ENCODE measurements at regions not wholly inside any gene's neighbourhood (a gene's known extent, or its start where the extent isn't known, plus 50 kb on each side); places are given as distances from the start of the nearest gene placed in this dataset.

DNA sequence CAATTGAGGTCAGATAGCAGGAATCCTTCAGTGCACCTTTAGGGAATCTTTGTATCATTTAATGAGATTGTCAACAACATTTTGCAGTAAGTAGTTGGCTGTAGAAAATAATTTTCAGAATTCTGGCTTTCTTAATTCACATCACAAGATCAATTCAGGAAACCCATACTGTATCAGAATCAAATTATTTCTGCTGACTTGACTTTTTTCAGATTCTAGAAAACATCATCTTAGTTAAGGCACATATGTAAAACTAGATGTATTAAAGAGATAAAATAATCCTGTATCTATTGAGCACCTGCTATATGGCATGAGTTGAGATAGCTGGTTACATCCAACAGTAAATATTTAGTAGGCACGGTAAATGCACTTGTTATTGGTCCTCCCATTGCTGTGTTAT is 791.4 kb downstream of the TDRD15 start:
- Mint-ChIP-seq H3K9me3 (peaks cover 0 to 21% (median 6%) of the 10 kb centered on the region in 9 donors), H3K4me1 (no peaks in the 10 kb centered on the region), H3K36me3 (no peaks in the 10 kb centered on the region), H3K4me3 (no peak overlapping the region), H3K27ac (no peak overlapping the region), H3K27me3 (no peaks in the 10 kb centered on the region)
- ATAC-seq (no peak), DNase-seq (no peak)
- POLR2A ChIA-PET, result no interaction called here

- H3K27me3 Mint-ChIP-seq, result no peaks in the 10 kb centered on the region
- H3K4me3 Mint-ChIP-seq, result no peak overlapping the region
- POLR2A ChIA-PET, result no interaction called here
- H3K4me1 Mint-ChIP-seq, result no peaks in the 10 kb centered on the region
- no peaks in the 10 kb centered on the region for H3K36me3 Mint-ChIP-seq
- no peak for DNase-seq
- no peak overlapping the region for H3K27ac Mint-ChIP-seq
- no peak for ATAC-seq
- peaks cover 0 to 12% (median 2%) of the 10 kb centered on the region in 9 donors for H3K9me3 Mint-ChIP-seq
These were observed 793.3 kb downstream of the TDRD15 start for GRCh38 chr2:21916934-21917522.

DNA sequence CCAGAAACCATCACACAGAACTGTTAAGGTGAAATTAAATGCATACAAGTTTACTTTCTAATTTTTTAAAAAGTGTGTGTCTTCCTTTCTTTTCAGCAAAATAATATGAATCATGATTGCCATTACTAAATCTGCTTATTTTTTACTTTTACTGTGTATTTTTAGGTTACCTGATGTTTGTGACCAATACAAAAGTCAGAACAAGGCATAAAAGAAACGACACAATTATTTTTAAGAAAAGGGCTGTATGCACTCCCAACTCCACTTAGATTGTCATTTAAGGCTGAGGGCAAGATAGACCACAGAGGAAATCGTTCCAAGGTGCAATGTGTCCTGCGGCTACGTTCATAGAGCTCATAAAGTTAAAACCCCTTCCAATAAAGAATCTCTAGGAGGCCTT is 797.0 kb downstream of the TDRD15 start:
- Mint-ChIP-seq H3K4me1 (no peaks in the 10 kb centered on the region), H3K27ac (no peak overlapping the region), H3K4me3 (no peak overlapping the region), H3K9me3 (peaks cover 4 to 27% (median 12%) of the 10 kb centered on the region in 9 donors), H3K27me3 (no peaks in the 10 kb centered on the region), H3K36me3 (no peaks in the 10 kb centered on the region)
- DNase-seq, result no peak
- POLR2A ChIA-PET, result no interaction called here
- no peak for ATAC-seq

DNA sequence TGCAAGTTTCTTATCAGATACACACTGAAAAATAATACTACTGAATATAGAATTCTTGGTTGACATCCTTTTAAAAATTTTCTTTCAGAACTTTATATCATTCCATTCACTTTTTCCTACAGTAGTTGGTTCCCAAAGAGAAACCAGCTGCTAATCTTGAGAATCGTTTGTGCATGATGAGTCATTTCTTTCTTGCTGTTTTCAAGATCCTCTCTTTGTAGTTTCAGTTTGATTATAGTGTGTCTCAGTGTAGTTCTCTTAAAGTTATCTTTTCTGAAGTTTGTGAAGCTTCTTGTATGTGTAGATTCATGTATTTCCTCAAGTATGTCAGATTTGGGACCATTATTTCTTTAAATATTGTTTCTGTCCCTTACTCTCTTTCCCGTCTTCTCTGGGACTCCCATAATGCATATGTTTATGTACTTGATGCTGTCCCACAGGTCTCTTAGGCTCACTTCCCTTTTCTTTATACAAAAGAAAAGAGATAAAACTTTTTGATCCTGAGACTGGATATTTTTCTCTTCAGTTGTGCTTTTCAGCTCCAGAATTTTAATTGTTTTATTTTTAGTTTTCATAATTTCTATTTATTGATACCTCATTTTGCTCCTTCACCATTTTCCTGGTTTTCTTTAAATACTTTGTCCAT is 801.0 kb downstream of the TDRD15 start:
- Mint-ChIP-seq H3K4me1 (no peaks in the 10 kb centered on the region), H3K4me3 (no peak overlapping the region), H3K27ac (no peak overlapping the region), H3K27me3 (no peaks in the 10 kb centered on the region), H3K36me3 (peaks cover 0 to 5% (median 0%) of the 10 kb centered on the region in 3 donors), H3K9me3 (peaks cover 8 to 46% (median 19%) of the 10 kb centered on the region in 9 donors)
- ATAC-seq (no peak), DNase-seq (no peak)
- POLR2A ChIA-PET, result no interaction called here

DNA sequence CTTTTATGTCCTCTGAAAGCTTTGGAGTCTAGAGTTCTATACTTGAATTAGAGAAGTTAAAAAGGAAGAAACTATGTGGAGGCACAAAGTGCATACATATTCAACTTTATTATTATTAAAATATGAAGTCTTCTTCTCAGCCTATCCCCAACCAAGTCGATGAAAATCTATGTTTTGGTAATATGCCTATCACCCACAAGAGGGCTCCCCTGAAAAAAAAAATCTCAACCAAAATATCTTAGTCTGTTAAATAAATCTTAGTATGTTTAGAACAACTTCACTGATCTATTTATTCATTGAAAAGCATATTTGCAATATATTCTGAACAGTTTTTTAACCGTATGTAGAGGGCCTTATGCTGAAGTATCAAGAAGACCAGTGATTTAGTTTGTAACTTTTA is 804.5 kb downstream of the TDRD15 start:
- Mint-ChIP-seq H3K27me3 (no peaks in the 10 kb centered on the region), H3K9me3 (peaks cover 0 to 53% (median 19%) of the 10 kb centered on the region in 9 donors), H3K36me3 (peaks cover 0 to 10% (median 0%) of the 10 kb centered on the region in 3 donors), H3K4me3 (no peak overlapping the region), H3K4me1 (no peaks in the 10 kb centered on the region), H3K27ac (no peak overlapping the region)
- ATAC-seq (no peak), DNase-seq (no peak)
- POLR2A ChIA-PET, result no interaction called here

DNA sequence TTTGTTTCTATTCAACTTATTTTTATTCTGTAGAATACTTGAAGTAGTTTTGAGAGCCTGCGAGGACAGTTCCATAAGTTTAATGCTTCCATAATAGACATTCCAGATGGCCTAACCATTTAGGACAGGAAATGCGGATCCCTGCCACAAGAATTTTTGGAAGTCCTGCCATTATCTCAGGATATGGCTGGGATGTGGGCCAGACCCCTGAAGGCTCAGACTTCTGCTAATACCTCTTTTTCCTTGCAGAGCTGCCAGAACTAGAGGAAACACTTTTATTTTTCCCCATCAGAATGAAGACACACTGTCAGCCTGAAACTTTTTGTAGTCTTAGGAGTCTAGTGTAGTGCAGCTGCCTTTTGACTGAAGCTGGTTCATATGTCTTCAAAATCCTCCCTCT is 806.5 kb downstream of the TDRD15 start:
- Mint-ChIP-seq H3K36me3 (peaks cover 0 to 10% (median 0%) of the 10 kb centered on the region in 3 donors), H3K4me3 (no peak overlapping the region), H3K9me3 (peaks cover 0 to 39% (median 15%) of the 10 kb centered on the region in 9 donors), H3K4me1 (no peaks in the 10 kb centered on the region), H3K27me3 (no peaks in the 10 kb centered on the region), H3K27ac (no peak overlapping the region)
- POLR2A ChIA-PET, result no interaction called here
- ATAC-seq (no peak), DNase-seq (no peak)

GRCh38 chr2:21939967-21940366 is 816.2 kb downstream of the TDRD15 start:
- ATAC-seq (no peak), DNase-seq (no peak)
- POLR2A ChIA-PET, result no interaction called here
- Mint-ChIP-seq H3K36me3 (no peaks in the 10 kb centered on the region), H3K9me3 (peaks cover 2 to 12% (median 7%) of the 10 kb centered on the region in 9 donors), H3K4me3 (no peak overlapping the region), H3K27ac (no peak overlapping the region), H3K4me1 (no peaks in the 10 kb centered on the region), H3K27me3 (no peaks in the 10 kb centered on the region)

DNA sequence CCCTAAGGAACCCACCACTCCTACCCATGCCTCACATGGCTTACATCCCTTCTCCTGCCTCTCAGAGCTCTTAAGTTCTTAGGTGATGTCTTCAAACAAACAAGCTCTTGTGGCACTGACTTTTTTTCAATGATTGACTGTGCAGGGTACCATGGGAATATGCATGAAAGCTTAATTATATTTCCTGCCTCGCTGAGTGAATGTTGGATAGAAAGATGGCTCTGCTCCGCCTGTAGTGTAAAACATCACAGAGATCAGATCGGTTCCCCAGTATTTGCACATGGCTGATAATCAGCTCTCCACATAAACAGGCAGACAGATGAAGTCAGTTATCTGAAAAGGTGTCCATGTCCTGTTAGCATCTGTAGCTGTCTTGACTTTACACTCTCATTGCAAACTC is 820.8 kb downstream of the TDRD15 start:
- DNase-seq (no peak), ATAC-seq (no peak)
- H3K4me1 Mint-ChIP-seq, result no peaks in the 10 kb centered on the region
- no peak overlapping the region for H3K4me3 Mint-ChIP-seq
- peaks cover 0 to 22% (median 8%) of the 10 kb centered on the region in 9 donors for H3K9me3 Mint-ChIP-seq
- no peaks in the 10 kb centered on the region for H3K36me3 Mint-ChIP-seq
- H3K27me3 Mint-ChIP-seq, result no peaks in the 10 kb centered on the region
- H3K27ac Mint-ChIP-seq, result no peak overlapping the region
- POLR2A ChIA-PET, result no interaction called here

- H3K4me3 Mint-ChIP-seq, result no peak overlapping the region
- H3K4me1 Mint-ChIP-seq, result no peaks in the 10 kb centered on the region
- POLR2A ChIA-PET, result no interaction called here
- no peaks in the 10 kb centered on the region for H3K27me3 Mint-ChIP-seq
- DNase-seq, result no peak
- no peak overlapping the region for H3K27ac Mint-ChIP-seq
- H3K9me3 Mint-ChIP-seq, result peaks cover 0 to 22% (median 6%) of the 10 kb centered on the region in 9 donors
- no peaks in the 10 kb centered on the region for H3K36me3 Mint-ChIP-seq
- ATAC-seq, result no peak
These were observed 821.9 kb downstream of the TDRD15 start for GRCh38 chr2:21945658-21946057.

- Mint-ChIP-seq H3K36me3 (peaks cover 0 to 2% (median 0%) of the 10 kb centered on the region in 3 donors), H3K9me3 (peaks cover 0 to 33% (median 6%) of the 10 kb centered on the region in 9 donors), H3K27me3 (no peaks in the 10 kb centered on the region), H3K4me3 (no peak overlapping the region), H3K4me1 (no peaks in the 10 kb centered on the region), H3K27ac (no peak overlapping the region)
- POLR2A ChIA-PET, result no interaction called here
- DNase-seq (no peak), ATAC-seq (no peak)
These were observed 823.3 kb downstream of the TDRD15 start for GRCh38 chr2:21947046-21947445.

GRCh38 chr2:21966139-21966538 is 842.4 kb downstream of the TDRD15 start:
- H3K27ac Mint-ChIP-seq, result no peak overlapping the region
- no peak for DNase-seq
- H3K4me3 Mint-ChIP-seq, result no peak overlapping the region
- POLR2A ChIA-PET, result no interaction called here
- no peaks in the 10 kb centered on the region for H3K27me3 Mint-ChIP-seq
- no peaks in the 10 kb centered on the region for H3K36me3 Mint-ChIP-seq
- no peaks in the 10 kb centered on the region for H3K4me1 Mint-ChIP-seq
- ATAC-seq, result no peak
- H3K9me3 Mint-ChIP-seq, result peaks cover 0 to 12% (median 3%) of the 10 kb centered on the region in 9 donors

GRCh38 chr2:21970971-21971370 is 847.2 kb downstream of the TDRD15 start:
- no peaks in the 10 kb centered on the region for H3K4me1 Mint-ChIP-seq
- no peak overlapping the region for H3K4me3 Mint-ChIP-seq
- H3K27ac Mint-ChIP-seq, result no peak overlapping the region

GRCh38 chr2:21972586-21972985 is 848.8 kb downstream of the TDRD15 start:
- Mint-ChIP-seq H3K4me1 (no peaks in the 10 kb centered on the region), H3K9me3 (peaks cover 4 to 23% (median 6%) of the 10 kb centered on the region in 9 donors), H3K36me3 (no peaks in the 10 kb centered on the region), H3K4me3 (no peak overlapping the region), H3K27ac (no peak overlapping the region), H3K27me3 (no peaks in the 10 kb centered on the region)
- DNase-seq (no peak), ATAC-seq (no peak)
- POLR2A ChIA-PET, result no interaction called here

More at GRCh38 chr2:21970971-21971370, 847.2 kb downstream of the TDRD15 start:
- ATAC-seq, result no peak
- DNase-seq, result no peak
- POLR2A ChIA-PET, result no interaction called here
- H3K27me3 Mint-ChIP-seq, result no peaks in the 10 kb centered on the region
- H3K36me3 Mint-ChIP-seq, result no peaks in the 10 kb centered on the region
- H3K9me3 Mint-ChIP-seq, result peaks cover 0 to 17% (median 6%) of the 10 kb centered on the region in 9 donors

GRCh38 chr2:21981127-21981526 is 857.4 kb downstream of the TDRD15 start:
- Mint-ChIP-seq H3K9me3 (peaks cover 3 to 34% (median 21%) of the 10 kb centered on the region in 9 donors), H3K4me1 (no peaks in the 10 kb centered on the region), H3K27ac (no peak overlapping the region), H3K36me3 (peaks cover 0 to 5% (median 0%) of the 10 kb centered on the region in 3 donors), H3K27me3 (no peaks in the 10 kb centered on the region), H3K4me3 (no peak overlapping the region)
- DNase-seq (no peak), ATAC-seq (no peak)
- POLR2A ChIA-PET, result no interaction called here
